ENCODE measurements at regions not wholly inside any gene's neighbourhood (a gene's known extent, or its start where the extent isn't known, plus 50 kb on each side); places are given as distances from the start of the nearest gene placed in this dataset.

DNA sequence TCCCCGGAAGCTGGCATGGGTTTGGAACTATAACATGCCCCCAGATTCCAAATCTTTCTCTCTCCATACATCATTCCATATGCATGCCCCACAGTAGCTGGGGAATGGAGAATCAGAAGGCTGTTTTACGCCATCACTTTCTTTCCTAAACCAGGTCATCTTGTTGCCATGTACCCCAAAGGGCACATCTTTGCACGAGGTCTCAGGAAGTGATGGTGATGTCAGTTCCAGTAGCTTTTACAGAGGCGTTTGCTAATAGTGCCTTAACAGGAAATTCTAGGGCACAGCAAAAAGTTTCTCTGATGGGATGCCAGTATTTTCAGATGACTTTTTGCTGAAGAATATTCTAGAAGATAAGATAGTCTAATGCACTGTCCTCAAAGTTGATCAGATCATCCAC, 241.5 kb downstream of the MAF start:
- no peak overlapping the region for H3K4me2 ChIP-seq
- no peak overlapping the region for H3K9ac ChIP-seq
- H3F3A ChIP-seq (replicated peaks; ENCODE audit: insufficient read depth), result no peaks in the 10 kb centered on the region
- POLR2A ChIA-PET, result no interaction called here
- no peaks in the 10 kb centered on the region for H3K79me2 ChIP-seq (ENCODE audit: insufficient read depth)
- H4K20me1 ChIP-seq (ENCODE audit: insufficient read depth), result no peaks in the 10 kb centered on the region
- DNase-seq, result no peak
- H3K9me3 ChIP-seq, result no peaks in the 10 kb centered on the region
- 23% methylated on average over 4 of the region's 4 CpGs for WGBS (ENCODE audit: low lambda C conversion rate)
- H3K36me3 ChIP-seq (replicated peaks in 1 of 2; ENCODE audit: control insufficient read depth in 1 of 2, insufficient read depth in 2 of 2, low read length in 1 of 2), result no peaks in the 10 kb centered on the region
- H3K4me3 ChIP-seq (ENCODE audit: low read depth in 2 of 2, low read length in 1 of 2), result no peak overlapping the region
- TF ChIP-seq TEAD4 (IDR thresholded peaks at IDR 0.05; ENCODE audit: borderline replicate concordance, insufficient read depth), result no peak
- no peak for TF ChIP-seq SIN3A (IDR thresholded peaks at IDR 0.05; ENCODE audit: borderline replicate concordance, low read depth, low read length)
- TF ChIP-seq, protein P1, sequence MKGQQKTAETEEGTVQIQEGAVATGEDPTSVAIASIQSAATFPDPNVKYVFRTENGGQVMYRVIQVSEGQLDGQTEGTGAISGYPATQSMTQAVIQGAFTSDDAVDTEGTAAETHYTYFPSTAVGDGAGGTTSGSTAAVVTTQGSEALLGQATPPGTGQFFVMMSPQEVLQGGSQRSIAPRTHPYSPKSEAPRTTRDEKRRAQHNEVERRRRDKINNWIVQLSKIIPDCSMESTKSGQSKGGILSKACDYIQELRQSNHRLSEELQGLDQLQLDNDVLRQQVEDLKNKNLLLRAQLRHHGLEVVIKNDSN (IDR thresholded peaks at IDR 0.05; ENCODE audit: borderline replicate concordance, low read depth), result no peak
- TF ChIP-seq, protein P2, sequence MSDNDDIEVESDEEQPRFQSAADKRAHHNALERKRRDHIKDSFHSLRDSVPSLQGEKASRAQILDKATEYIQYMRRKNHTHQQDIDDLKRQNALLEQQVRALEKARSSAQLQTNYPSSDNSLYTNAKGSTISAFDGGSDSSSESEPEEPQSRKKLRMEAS (IDR thresholded peaks at IDR 0.05; ENCODE audit: low read depth), result no peak
- no peak for TF ChIP-seq SMC3 (IDR thresholded peaks at IDR 0.05; ENCODE audit: low read depth, low read length)
- no peak for TF ChIP-seq JUND (IDR thresholded peaks at IDR 0.05)
- TF ChIP-seq TAF1 (IDR thresholded peaks at IDR 0.05; ENCODE audit: borderline replicate concordance, low read depth, low read length), result no peak
- TF ChIP-seq, protein P3, sequence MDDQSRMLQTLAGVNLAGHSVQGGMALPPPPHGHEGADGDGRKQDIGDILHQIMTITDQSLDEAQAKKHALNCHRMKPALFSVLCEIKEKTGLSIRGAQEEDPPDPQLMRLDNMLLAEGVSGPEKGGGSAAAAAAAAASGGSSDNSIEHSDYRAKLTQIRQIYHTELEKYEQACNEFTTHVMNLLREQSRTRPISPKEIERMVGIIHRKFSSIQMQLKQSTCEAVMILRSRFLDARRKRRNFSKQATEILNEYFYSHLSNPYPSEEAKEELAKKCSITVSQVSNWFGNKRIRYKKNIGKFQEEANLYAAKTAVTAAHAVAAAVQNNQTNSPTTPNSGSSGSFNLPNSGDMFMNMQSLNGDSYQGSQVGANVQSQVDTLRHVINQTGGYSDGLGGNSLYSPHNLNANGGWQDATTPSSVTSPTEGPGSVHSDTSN (IDR thresholded peaks at IDR 0.05), result no peak
- TF ChIP-seq CTCF (IDR thresholded peaks at IDR 0.05), result no peak
- TF ChIP-seq RAD21 (IDR thresholded peaks at IDR 0.05; ENCODE audit: low read length), result no peak
- no peak for TF ChIP-seq FOSL2 (IDR thresholded peaks at IDR 0.05; ENCODE audit: borderline replicate concordance, low read depth)
- TF ChIP-seq RXRA (IDR thresholded peaks at IDR 0.05; ENCODE audit: borderline replicate concordance, low read depth), result no peak
- TF ChIP-seq RFX5 (IDR thresholded peaks at IDR 0.05; ENCODE audit: low read length), result no peak
- TF ChIP-seq, protein P4, sequence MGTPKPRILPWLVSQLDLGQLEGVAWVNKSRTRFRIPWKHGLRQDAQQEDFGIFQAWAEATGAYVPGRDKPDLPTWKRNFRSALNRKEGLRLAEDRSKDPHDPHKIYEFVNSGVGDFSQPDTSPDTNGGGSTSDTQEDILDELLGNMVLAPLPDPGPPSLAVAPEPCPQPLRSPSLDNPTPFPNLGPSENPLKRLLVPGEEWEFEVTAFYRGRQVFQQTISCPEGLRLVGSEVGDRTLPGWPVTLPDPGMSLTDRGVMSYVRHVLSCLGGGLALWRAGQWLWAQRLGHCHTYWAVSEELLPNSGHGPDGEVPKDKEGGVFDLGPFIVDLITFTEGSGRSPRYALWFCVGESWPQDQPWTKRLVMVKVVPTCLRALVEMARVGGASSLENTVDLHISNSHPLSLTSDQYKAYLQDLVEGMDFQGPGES (IDR thresholded peaks at IDR 0.05; ENCODE audit: low read depth, low read length), result no peak
- TF ChIP-seq FOXJ3 (CRISPR knock-in tag; IDR thresholded peaks at IDR 0.05), result no peak
- H3K27me3 ChIP-seq (ENCODE audit: insufficient read depth), result no peaks in the 10 kb centered on the region
- no peaks in the 10 kb centered on the region for H3K9me2 ChIP-seq
- no peak overlapping the region for H3K27ac ChIP-seq (ENCODE audit: low read depth in 2 of 2, low read length in 1 of 2)
- CTCF ChIA-PET, result interaction anchor here (1.1 kb wide), 1 partner anchor 10 kb away, joined by 3 read pairs; no protein-coding TSS in a partner anchor
- no peak overlapping the region for H2AFZ ChIP-seq (ENCODE audit: low read depth)
- H3K4me1 ChIP-seq (ENCODE audit: control insufficient read depth in 1 of 2, insufficient read depth in 2 of 2, low read depth in 1 of 2, low read length in 1 of 2), result no peaks in the 10 kb centered on the region

Data from SK-N-SH (cell line).